Prostate gland (tissue), 2 donors: ENCODE measurements at regions not wholly inside any gene's neighbourhood (a gene's known extent, or its start where the extent isn't known, plus 50 kb on each side); places are given as distances from the start of the nearest gene placed in this dataset.

Experiments used
- DNase-seq: peaks from one replicate; pipeline ENCODE4 v3.0.0-alpha.2; 2019; ENCODE audit warnings: low spot score
- H3K27ac ChIP-seq, 2 donors: fragments of 200-600 bp; sonication (generic); 2 replicates each; pipeline ENCODE4 v1.5.1; 2017 to 2019
- H3K27me3 ChIP-seq: fragments of 200-600 bp; sonication (generic); replicated peaks from 2 replicates; pipeline ENCODE4 v1.5.1; 2019; ENCODE audit not compliant: insufficient read depth
- H3K36me3 ChIP-seq, 2 donors: fragments of 200-600 bp; sonication (generic); 1 replicate in 1 of 2; 2 replicates in 1 of 2; pipeline versions ENCODE4 v1.5.1 to v1.8.1; 2017 to 2019
- H3K4me1 ChIP-seq: fragments of 200-600 bp; sonication (generic); replicated peaks from 2 replicates; pipeline ENCODE4 v1.5.1; 2019
- H3K4me3 ChIP-seq, 2 donors: fragments of 200-600 bp; sonication (generic); 2 replicates each; pipeline ENCODE4 v1.5.1; 2017 to 2019
- H3K9me3 ChIP-seq: fragments of 200-600 bp; sonication (generic); 2 replicates; pipeline ENCODE4 v1.5.1; 2017
- CTCF ChIP-seq, 4 experiments: fragments of 200-600 bp in 2 of 4; fragments of 450-650 bp in 2 of 4; sonication (generic) in 2 of 4; IDR thresholded peaks; 1 replicate in 3 of 4; 2 replicates in 1 of 4; pipeline ENCODE4 v1.5.1; 2016 to 2019; ENCODE audit warnings: antibody characterized with exemption in 4 of 4, mild to moderate bottlenecking in 2 of 4, moderate library complexity in 2 of 4
- POLR2A ChIP-seq: fragments of 450-650 bp; IDR thresholded peaks from one replicate; pipeline ENCODE4 v1.6.1; 2016; ENCODE audit warnings: antibody characterized with exemption, mild to moderate bottlenecking
- POLR2AphosphoS5 ChIP-seq: sonication (generic); formaldehyde crosslinking; IDR thresholded peaks from one replicate; pipeline ENCODE4 v1.6.1; 2017; ENCODE audit warnings: antibody characterized with exemption
- WGBS: methylation state at CpG from one replicate; pipeline ENCODE4 v1.1.5; 2018; 5-methylcytosine and 5-hydroxymethylcytosine counted together
- intact Hi-C: fragments of 100-400 bp; cut with DNase I; formaldehyde crosslinking; loops from one replicate; pipeline ENCODE4 v1.14.2; 2022

- no peak for DNase-seq
- H3K36me3 ChIP-seq, result no peaks in the 10 kb centered on the region
- H3K4me1 ChIP-seq, result no peaks in the 10 kb centered on the region
- no peaks in the 10 kb centered on the region for H3K27me3 ChIP-seq
- H3K9me3 ChIP-seq, result no peaks in the 10 kb centered on the region
- intact Hi-C loops, result loop anchor here (2.0 to 10.0 kb wide), 4 partner anchors 153 to 355 kb away; no protein-coding TSS in a partner anchor
- 61% methylated on average over 12 of the region's 12 CpGs for WGBS
- no peak overlapping the region for H3K4me3 ChIP-seq
- TF ChIP-seq CTCF (IDR thresholded peaks at IDR 0.05) (no peak), POLR2A (no peak), POLR2AphosphoS5 (no peak)
- no peak overlapping the region for H3K27ac ChIP-seq
Measured at GRCh38 chr2:18741895-18742732, 152.7 kb upstream of the NT5C1B start.

GRCh38 chr2:18741191-18741590 lies 151.8 kb upstream of the NT5C1B start:
- intact Hi-C loops, result loop anchor here (5.0 to 10.0 kb wide), 3 partner anchors 154 to 354 kb away; no protein-coding TSS in a partner anchor
- TF ChIP-seq POLR2A (no peak), POLR2AphosphoS5 (no peak), CTCF (IDR thresholded peaks at IDR 0.05) (no peak)
- H3K27ac ChIP-seq, result no peak overlapping the region
- no peaks in the 10 kb centered on the region for H3K9me3 ChIP-seq
- no peaks in the 10 kb centered on the region for H3K27me3 ChIP-seq
- DNase-seq, result no peak
- no peaks in the 10 kb centered on the region for H3K4me1 ChIP-seq
- no peak overlapping the region for H3K4me3 ChIP-seq
- no peaks in the 10 kb centered on the region for H3K36me3 ChIP-seq

DNA sequence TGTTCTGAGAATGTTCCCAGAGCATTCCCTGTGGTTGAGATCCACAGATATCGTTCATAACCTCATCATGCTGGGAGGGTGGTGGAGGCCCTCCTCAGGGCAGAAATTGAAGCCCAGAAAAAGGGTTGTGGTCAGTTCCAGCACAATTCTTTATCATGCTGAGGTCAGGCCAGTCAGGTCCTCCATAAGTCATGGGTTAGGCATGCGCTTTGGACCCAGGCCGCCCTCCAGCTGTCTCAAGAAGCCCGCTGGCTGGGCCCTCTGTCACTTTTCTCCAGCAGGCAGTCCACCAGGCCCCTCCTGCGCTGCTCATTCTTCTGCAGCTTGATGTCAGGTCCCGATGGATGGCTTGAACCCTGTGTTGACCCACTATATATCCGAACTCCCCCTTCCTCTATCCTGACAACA lies 151.1 kb upstream of the NT5C1B start:
- Histone ChIP-seq H3K27me3 (no peaks in the 10 kb centered on the region), H3K4me1 (no peaks in the 10 kb centered on the region), H3K4me3 (no peak overlapping the region), H3K9me3 (no peaks in the 10 kb centered on the region), H3K36me3 (no peaks in the 10 kb centered on the region), H3K27ac (no peak overlapping the region)
- no peak for DNase-seq
- TF ChIP-seq CTCF (IDR thresholded peaks at IDR 0.05) (no peak), POLR2A (no peak), POLR2AphosphoS5 (no peak)
- intact Hi-C loops, result loop anchor here (5.0 to 10.0 kb wide), 3 partner anchors 154 to 353 kb away; no protein-coding TSS in a partner anchor
- 90% methylated on average over 7 of the region's 7 CpGs for WGBS

GRCh38 chr2:18731666-18732065 lies 142.3 kb upstream of the NT5C1B start:
- DNase-seq, result no peak

More at GRCh38 chr2:18731666-18732065, 142.3 kb upstream of the NT5C1B start:
- Histone ChIP-seq H3K27me3 (no peaks in the 10 kb centered on the region), H3K27ac (no peak overlapping the region), H3K36me3 (no peaks in the 10 kb centered on the region), H3K4me3 (no peak overlapping the region), H3K4me1 (no peaks in the 10 kb centered on the region), H3K9me3 (no peaks in the 10 kb centered on the region)
- TF ChIP-seq CTCF (IDR thresholded peaks at IDR 0.05) (no peak), POLR2A (no peak), POLR2AphosphoS5 (no peak)
- intact Hi-C loops, result no loop called here
- 95% methylated on average over 2 of the region's 2 CpGs for WGBS
